Right atrium auricular region (tissue), 2 donors: ENCODE measurements at regions not wholly inside any gene's neighbourhood (a gene's known extent, or its start where the extent isn't known, plus 50 kb on each side); places are given as distances from the start of the nearest gene placed in this dataset.

Experiments
- DNase-seq: peaks from one replicate; pipeline ENCODE4 v3.0.0-alpha.2; 2019; ENCODE audit warnings: low spot score
- H3K27ac ChIP-seq, 2 donors: fragments of 200-600 bp; sonication (generic); 1 replicate in 1 of 2; 2 replicates in 1 of 2; pipeline ENCODE4 v1.5.1; 2016 to 2019
- H3K27me3 ChIP-seq, 2 donors: fragments of 200-600 bp; sonication (generic); one replicate each; pipeline versions ENCODE4 v1.5.1 to v1.6.0; 2017 to 2019
- H3K36me3 ChIP-seq: fragments of 200-600 bp; sonication (generic); one replicate; pipeline ENCODE4 v1.5.1; 2016
- H3K4me1 ChIP-seq, 2 donors: fragments of 200-600 bp; sonication (generic); one replicate each; pipeline versions ENCODE4 v1.5.1 to v1.6.0; 2017 to 2019
- H3K4me3 ChIP-seq, 2 donors: fragments of 200-600 bp; sonication (generic); 1 replicate in 1 of 2; 2 replicates in 1 of 2; pipeline ENCODE4 v1.5.1; 2017 to 2019; ENCODE audit warnings: mild to moderate bottlenecking in 1 of 2, moderate library complexity in 1 of 2
- H3K9me3 ChIP-seq, 2 donors: fragments of 200-600 bp; sonication (generic); one replicate each; pipeline ENCODE4 v1.5.1; 2019
- CTCF ChIP-seq, 2 donors: fragments of 200-600 bp; sonication (generic); IDR thresholded peaks; one replicate each; pipeline ENCODE4 v1.5.1; 2019; ENCODE audit warnings: antibody characterized with exemption in 2 of 2

GRCh38 chrX:111006116-111006515, 89.9 kb upstream of the PAK3 start:
- DNase-seq: no peak
- Histone ChIP-seq H3K4me3 (no peak overlapping the region), H3K27me3 (no peaks in the 10 kb centered on the region), H3K9me3 (no peaks in the 10 kb centered on the region), H3K27ac (no peak overlapping the region), H3K4me1 (no peaks in the 10 kb centered on the region), H3K36me3 (no peaks in the 10 kb centered on the region)
- no peak for TF ChIP-seq CTCF (IDR thresholded peaks at IDR 0.05)

DNA sequence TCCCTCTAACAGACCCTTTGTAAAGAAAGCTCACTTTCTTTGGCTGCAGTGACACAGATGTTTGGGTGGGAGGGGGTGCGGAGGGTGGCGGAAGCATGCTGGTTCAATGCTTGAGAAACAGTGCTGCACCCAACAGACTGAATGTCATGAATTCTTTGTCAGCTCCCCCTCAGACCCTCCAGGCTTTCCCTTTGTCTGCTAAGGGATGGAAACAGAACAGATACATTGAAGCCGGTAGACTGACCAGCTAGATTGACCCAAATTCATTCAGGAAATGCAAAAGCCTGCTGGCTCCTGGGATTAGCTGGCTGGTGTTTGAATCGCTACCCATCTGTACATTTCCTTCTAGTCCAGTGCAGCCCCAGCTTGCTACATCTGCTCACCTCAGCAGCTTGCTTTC, 90.8 kb upstream of the PAK3 start:
- H3K4me1 ChIP-seq: no peaks in the 10 kb centered on the region
- no peak for DNase-seq
- no peaks in the 10 kb centered on the region for H3K36me3 ChIP-seq
- no peak for TF ChIP-seq CTCF (IDR thresholded peaks at IDR 0.05)
- no peaks in the 10 kb centered on the region for H3K27me3 ChIP-seq
- H3K4me3 ChIP-seq: no peak overlapping the region
- no peak overlapping the region for H3K27ac ChIP-seq
- H3K9me3 ChIP-seq: no peaks in the 10 kb centered on the region

DNA sequence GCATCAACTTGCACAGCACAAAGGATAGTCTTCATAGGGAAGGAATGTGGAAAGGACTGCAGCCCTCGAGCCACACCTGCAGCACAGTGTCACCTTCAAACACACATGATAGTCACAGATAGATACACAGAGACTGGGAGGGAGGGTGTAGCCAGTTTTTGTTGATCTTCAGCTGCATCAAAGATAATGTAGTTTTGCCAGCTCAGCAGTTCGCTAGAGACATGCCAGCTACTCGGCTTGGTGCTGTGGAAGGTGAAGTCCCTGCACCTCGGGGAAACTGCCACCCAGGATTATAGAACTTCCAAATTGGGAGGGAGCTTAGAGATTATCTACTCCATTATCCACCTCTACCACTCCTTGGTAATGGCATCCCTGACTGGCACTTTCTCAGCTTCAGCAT, 92.9 kb upstream of the PAK3 start:
- Histone ChIP-seq H3K4me3 (no peak overlapping the region), H3K27me3 (no peaks in the 10 kb centered on the region), H3K27ac (no peak overlapping the region), H3K4me1 (no peaks in the 10 kb centered on the region), H3K36me3 (no peaks in the 10 kb centered on the region), H3K9me3 (no peaks in the 10 kb centered on the region)
- no peak for TF ChIP-seq CTCF (IDR thresholded peaks at IDR 0.05)
- DNase-seq: no peak

DNA sequence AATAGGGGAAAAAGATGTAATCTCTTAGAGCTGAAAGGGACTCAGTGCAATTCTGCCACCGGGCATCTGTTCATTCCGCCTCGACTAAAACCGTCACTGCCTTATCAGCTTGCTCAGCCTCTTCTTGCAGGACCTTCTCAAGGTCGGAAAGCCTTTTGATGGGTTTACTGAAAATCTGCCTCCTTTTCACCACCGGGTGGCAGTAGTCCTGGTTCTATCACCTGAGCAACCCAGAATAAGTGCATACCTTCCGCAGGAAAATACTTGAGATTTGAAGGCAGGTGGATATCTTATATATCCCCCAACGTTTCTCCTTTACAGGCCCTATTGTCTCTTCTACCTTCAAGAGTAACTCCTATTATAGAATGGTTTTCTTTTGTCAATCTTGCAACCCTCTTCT, 103.4 kb upstream of the PAK3 start:
- no peaks in the 10 kb centered on the region for H3K9me3 ChIP-seq
- no peak overlapping the region for H3K27ac ChIP-seq
- H3K27me3 ChIP-seq: no peaks in the 10 kb centered on the region
- H3K4me3 ChIP-seq: no peak overlapping the region
- peak in 1 of 2 donors; percentile 41 for TF ChIP-seq CTCF (IDR thresholded peaks at IDR 0.05)
- H3K4me1 ChIP-seq: no peaks in the 10 kb centered on the region
- H3K36me3 ChIP-seq: no peaks in the 10 kb centered on the region
- DNase-seq: no peak

DNA sequence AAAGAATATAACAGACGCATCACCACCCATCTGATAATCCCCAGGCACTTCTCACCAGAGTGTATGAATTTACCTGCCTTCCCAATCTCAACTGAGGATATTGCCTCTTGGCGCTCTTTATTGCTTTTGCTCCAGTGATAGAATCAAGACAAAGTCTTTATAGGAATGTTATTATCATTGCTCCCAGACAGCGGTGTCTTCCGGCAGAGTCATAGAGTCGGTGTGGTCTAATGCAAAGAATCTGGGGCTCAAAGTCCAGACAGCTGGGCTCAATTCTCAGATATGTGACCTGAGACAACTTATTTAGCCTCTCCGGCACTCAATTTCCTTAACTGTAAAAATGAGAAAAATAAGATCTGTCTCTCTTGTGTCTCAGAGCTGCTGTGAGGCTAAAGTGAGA, 106.1 kb upstream of the PAK3 start:
- Histone ChIP-seq H3K4me3 (no peak overlapping the region), H3K36me3 (no peaks in the 10 kb centered on the region), H3K4me1 (no peaks in the 10 kb centered on the region), H3K9me3 (no peaks in the 10 kb centered on the region), H3K27me3 (no peaks in the 10 kb centered on the region), H3K27ac (no peak overlapping the region)
- TF ChIP-seq CTCF (IDR thresholded peaks at IDR 0.05): no peak
- no peak for DNase-seq

DNA sequence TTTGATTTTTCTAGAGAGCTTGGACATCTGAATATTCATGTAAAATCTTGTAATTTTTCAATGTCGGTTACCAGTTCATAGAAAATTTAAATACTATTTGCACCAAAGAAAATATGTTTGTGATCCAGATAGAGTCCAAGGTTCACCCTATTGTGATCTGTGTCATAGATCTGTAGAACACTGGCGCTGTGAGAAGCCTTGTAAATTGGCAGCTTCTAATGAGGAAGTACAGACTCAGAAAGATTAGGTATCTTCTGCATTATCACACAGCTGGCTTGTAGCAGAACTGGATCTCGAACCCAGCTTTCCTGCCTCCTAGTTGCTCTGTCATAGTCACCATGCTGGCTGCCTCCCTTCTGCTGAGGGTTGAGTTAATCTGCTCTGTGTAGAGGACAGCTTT, 106.5 kb upstream of the PAK3 start:
- Histone ChIP-seq H3K36me3 (no peaks in the 10 kb centered on the region), H3K27me3 (no peaks in the 10 kb centered on the region), H3K27ac (no peak overlapping the region), H3K4me3 (no peak overlapping the region), H3K4me1 (no peaks in the 10 kb centered on the region), H3K9me3 (no peaks in the 10 kb centered on the region)
- DNase-seq: no peak
- TF ChIP-seq CTCF (IDR thresholded peaks at IDR 0.05): no peak
